ENCODE measurements at regions not wholly inside any gene's neighbourhood (a gene's known extent, or its start where the extent isn't known, plus 50 kb on each side); places are given as distances from the start of the nearest gene placed in this dataset.

DNA sequence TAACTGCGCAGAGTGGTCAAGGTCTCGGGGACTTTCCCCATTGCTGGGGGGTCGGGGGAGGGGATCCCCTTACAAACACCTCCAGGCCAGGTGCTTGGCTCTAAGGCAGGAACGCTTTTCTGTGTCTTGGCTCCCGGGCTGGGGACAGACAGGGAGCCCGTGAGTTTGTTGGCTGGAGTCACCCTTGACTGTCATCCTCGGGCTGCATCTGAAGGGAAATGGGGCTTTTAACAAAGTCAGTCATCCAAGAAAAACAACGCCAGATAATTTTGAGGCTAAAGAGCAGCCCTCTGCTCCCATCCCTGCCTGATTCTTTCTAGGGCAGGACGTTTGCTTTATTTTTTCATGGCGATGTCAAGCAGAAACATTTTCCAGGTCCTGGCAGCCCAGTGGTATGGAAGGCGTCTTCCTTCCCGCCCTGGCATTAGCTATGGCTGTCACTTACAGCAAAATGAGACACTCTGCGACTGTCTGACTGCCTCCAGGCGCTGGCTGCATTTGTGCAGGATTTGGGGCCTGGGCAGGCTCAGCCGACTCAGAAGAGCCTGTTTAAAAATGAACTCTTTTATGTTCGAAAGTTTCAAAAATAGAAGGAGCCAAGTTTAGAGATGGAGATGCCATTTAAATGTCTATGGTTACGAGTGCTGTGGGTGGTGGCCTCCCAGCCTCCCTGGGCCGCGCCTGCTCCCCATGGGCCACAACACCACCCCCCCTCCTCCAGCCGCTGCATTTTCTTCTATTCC is 54.7 kb upstream of the TNS3 start:
- H3K27ac ChIP-seq (ENCODE audit: insufficient read depth, low read length), result peak overlapping the region; percentile 23
- H3K4me2 ChIP-seq (ENCODE audit: extremely low read depth, insufficient read depth, low read length), result no peak overlapping the region
- no peaks in the 10 kb centered on the region for H3K36me3 ChIP-seq (ENCODE audit: control insufficient read depth, insufficient read depth, low read length)
- H3K27me3 ChIP-seq (ENCODE audit: control insufficient read depth, insufficient read depth, low read length), result no peaks in the 10 kb centered on the region
- no peaks in the 10 kb centered on the region for H3K79me2 ChIP-seq (ENCODE audit: control insufficient read depth, insufficient read depth, low read length)
- H3K9me3 ChIP-seq (ENCODE audit: control insufficient read depth, insufficient read depth, low read depth, low read length), result no peaks in the 10 kb centered on the region
- H2AFZ ChIP-seq (ENCODE audit: low read length), result peak overlapping the region; percentile 79
- DNase-seq (ENCODE audit: low read depth in 2 of 2), result no peak
- H3K4me3 ChIP-seq (replicated peaks in 1 of 4; ENCODE audit: control extremely low read depth in 1 of 4, insufficient read depth in 1 of 4, low read depth in 3 of 4, low read length in 4 of 4), result no peak overlapping the region
- peaks cover 18% of the 10 kb centered on the region for H3K4me1 ChIP-seq (ENCODE audit: control insufficient read depth, extremely low read depth, insufficient read depth, low read length)
- H4K20me1 ChIP-seq (ENCODE audit: control insufficient read depth, extremely low read depth, insufficient read depth, low read length), result no peaks in the 10 kb centered on the region
- no peak overlapping the region for H3K9ac ChIP-seq (ENCODE audit: insufficient read depth, low read length)
- no peak for TF ChIP-seq EZH2 (IDR thresholded peaks at IDR 0.05; ENCODE audit: low read length, missing control alignments)
- TF ChIP-seq, protein P1, sequence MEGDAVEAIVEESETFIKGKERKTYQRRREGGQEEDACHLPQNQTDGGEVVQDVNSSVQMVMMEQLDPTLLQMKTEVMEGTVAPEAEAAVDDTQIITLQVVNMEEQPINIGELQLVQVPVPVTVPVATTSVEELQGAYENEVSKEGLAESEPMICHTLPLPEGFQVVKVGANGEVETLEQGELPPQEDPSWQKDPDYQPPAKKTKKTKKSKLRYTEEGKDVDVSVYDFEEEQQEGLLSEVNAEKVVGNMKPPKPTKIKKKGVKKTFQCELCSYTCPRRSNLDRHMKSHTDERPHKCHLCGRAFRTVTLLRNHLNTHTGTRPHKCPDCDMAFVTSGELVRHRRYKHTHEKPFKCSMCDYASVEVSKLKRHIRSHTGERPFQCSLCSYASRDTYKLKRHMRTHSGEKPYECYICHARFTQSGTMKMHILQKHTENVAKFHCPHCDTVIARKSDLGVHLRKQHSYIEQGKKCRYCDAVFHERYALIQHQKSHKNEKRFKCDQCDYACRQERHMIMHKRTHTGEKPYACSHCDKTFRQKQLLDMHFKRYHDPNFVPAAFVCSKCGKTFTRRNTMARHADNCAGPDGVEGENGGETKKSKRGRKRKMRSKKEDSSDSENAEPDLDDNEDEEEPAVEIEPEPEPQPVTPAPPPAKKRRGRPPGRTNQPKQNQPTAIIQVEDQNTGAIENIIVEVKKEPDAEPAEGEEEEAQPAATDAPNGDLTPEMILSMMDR (conservative IDR thresholded peaks at IDR 0.05 in 1 of 2, IDR thresholded peaks at IDR 0.05 in 1 of 2; ENCODE audit: low read depth in 1 of 2, low read length in 2 of 2), result no peak

DNA sequence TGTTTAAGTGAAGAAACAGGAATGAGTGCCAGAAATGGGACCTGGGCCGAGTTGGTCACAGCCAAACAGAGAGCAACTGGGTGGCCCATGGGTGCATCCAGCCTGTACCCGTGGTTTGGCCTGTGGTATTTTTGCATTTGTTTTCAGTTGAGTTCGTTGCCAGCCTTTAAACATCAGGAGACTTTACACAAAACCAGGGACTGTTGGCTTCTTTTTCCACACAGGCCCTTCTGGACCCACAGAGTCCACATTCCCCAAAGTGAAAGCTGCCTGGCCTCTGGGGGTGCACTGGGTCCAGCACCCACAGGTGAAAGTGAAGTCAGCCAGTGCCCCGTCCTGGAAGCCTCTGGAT is 54.1 kb upstream of the TNS3 start:
- Histone ChIP-seq H3K4me3 (replicated peaks in 1 of 4; ENCODE audit: control extremely low read depth in 1 of 4, insufficient read depth in 1 of 4, low read depth in 3 of 4, low read length in 4 of 4) (no peak overlapping the region), H3K9me3 (ENCODE audit: control insufficient read depth, insufficient read depth, low read depth, low read length) (no peaks in the 10 kb centered on the region), H3K36me3 (ENCODE audit: control insufficient read depth, insufficient read depth, low read length) (no peaks in the 10 kb centered on the region), H3K79me2 (ENCODE audit: control insufficient read depth, insufficient read depth, low read length) (no peaks in the 10 kb centered on the region), H4K20me1 (ENCODE audit: control insufficient read depth, extremely low read depth, insufficient read depth, low read length) (no peaks in the 10 kb centered on the region), H3K9ac (ENCODE audit: insufficient read depth, low read length) (no peak overlapping the region), H2AFZ (ENCODE audit: low read length) (no peak overlapping the region), H3K4me1 (ENCODE audit: control insufficient read depth, extremely low read depth, insufficient read depth, low read length) (peaks cover 18% of the 10 kb centered on the region), H3K27ac (ENCODE audit: insufficient read depth, low read length) (no peak overlapping the region), H3K4me2 (ENCODE audit: extremely low read depth, insufficient read depth, low read length) (no peak overlapping the region), H3K27me3 (ENCODE audit: control insufficient read depth, insufficient read depth, low read length) (no peaks in the 10 kb centered on the region)
- TF ChIP-seq, protein P1 (conservative IDR thresholded peaks at IDR 0.05 in 1 of 2, IDR thresholded peaks at IDR 0.05 in 1 of 2; ENCODE audit: low read depth in 1 of 2, low read length in 2 of 2), result no peak
- TF ChIP-seq EZH2 (IDR thresholded peaks at IDR 0.05; ENCODE audit: low read length, missing control alignments), result no peak
- no peak for DNase-seq (ENCODE audit: low read depth in 2 of 2)

- Histone ChIP-seq H3K27ac (ENCODE audit: insufficient read depth, low read length) (no peak overlapping the region), H3K27me3 (ENCODE audit: control insufficient read depth, insufficient read depth, low read length) (no peaks in the 10 kb centered on the region), H3K4me2 (ENCODE audit: extremely low read depth, insufficient read depth, low read length) (no peak overlapping the region), H3K9ac (ENCODE audit: insufficient read depth, low read length) (no peak overlapping the region), H2AFZ (ENCODE audit: low read length) (no peak overlapping the region), H3K9me3 (ENCODE audit: control insufficient read depth, insufficient read depth, low read depth, low read length) (no peaks in the 10 kb centered on the region), H4K20me1 (ENCODE audit: control insufficient read depth, extremely low read depth, insufficient read depth, low read length) (no peaks in the 10 kb centered on the region), H3K4me3 (replicated peaks in 1 of 4; ENCODE audit: control extremely low read depth in 1 of 4, insufficient read depth in 1 of 4, low read depth in 3 of 4, low read length in 4 of 4) (no peak overlapping the region), H3K79me2 (ENCODE audit: control insufficient read depth, insufficient read depth, low read length) (no peaks in the 10 kb centered on the region), H3K36me3 (ENCODE audit: control insufficient read depth, insufficient read depth, low read length) (no peaks in the 10 kb centered on the region), H3K4me1 (ENCODE audit: control insufficient read depth, extremely low read depth, insufficient read depth, low read length) (peaks cover 18% of the 10 kb centered on the region)
- TF ChIP-seq, protein P1 (conservative IDR thresholded peaks at IDR 0.05 in 1 of 2, IDR thresholded peaks at IDR 0.05 in 1 of 2; ENCODE audit: low read depth in 1 of 2, low read length in 2 of 2), result no peak
- peak in 1 of 2 donors; percentile 27 for DNase-seq (ENCODE audit: low read depth in 2 of 2)
Measured at GRCh38 chr7:47635091-47636080, 53.5 kb upstream of the TNS3 start.

Measured in fibroblast of lung (primary cell).